ENCODE measurements at regions not wholly inside any gene's neighbourhood (a gene's known extent, or its start where the extent isn't known, plus 50 kb on each side); places are given as distances from the start of the nearest gene placed in this dataset.

DNA sequence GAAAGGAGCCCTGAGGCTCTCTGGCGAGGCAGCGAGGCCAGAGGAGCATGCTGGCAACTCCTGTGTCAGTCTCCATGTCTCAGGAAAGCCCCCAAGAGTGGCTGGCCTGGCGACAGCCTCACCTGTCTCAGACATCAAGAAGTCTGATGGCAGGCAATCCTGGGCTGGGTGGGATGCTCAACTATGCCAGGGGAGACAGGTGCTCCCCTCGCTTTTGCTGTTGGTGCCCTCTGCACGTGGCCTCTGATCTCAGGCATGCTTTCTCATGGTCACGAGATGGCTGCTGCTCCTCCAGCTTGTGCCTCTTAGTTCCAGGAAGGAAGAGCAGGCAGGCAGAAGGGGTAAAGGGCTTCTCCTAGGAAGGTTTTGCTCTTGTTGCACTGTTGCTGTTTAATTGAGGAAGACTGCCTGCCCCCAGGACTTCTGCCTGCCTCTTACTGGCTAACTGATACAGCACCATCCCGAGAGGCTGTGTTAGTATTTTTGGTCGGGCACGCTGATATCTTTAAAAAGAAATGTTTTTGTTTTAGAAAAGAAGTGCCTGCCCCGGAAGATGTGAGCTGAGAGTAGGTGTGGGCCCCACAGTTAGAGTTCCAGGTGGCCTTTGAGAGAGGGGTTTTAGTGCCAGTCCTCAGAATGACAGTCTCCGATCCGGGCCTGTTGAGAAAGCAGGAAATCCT is 344.8 kb upstream of the HS6ST1 start:
- no peak for DNase-seq
- intact Hi-C loops (cut with DNase I), result no loop called here
- no peaks in the 10 kb centered on the region for H3K9me3 ChIP-seq
- H3K27ac ChIP-seq, result no peak overlapping the region
- H3K27me3 ChIP-seq, result no peaks in the 10 kb centered on the region
- 88 to 94% methylated on average over 12 of the region's 12 CpGs for WGBS, 2 donors
- H3K4me1 ChIP-seq, result no peaks in the 10 kb centered on the region
- no peaks in the 10 kb centered on the region for H3K36me3 ChIP-seq
- no peak overlapping the region for H3K4me3 ChIP-seq (replicated peaks in 1 of 3)
- no peak for TF ChIP-seq POLR2A (IDR thresholded peaks at IDR 0.05)
- TF ChIP-seq, protein P1, sequence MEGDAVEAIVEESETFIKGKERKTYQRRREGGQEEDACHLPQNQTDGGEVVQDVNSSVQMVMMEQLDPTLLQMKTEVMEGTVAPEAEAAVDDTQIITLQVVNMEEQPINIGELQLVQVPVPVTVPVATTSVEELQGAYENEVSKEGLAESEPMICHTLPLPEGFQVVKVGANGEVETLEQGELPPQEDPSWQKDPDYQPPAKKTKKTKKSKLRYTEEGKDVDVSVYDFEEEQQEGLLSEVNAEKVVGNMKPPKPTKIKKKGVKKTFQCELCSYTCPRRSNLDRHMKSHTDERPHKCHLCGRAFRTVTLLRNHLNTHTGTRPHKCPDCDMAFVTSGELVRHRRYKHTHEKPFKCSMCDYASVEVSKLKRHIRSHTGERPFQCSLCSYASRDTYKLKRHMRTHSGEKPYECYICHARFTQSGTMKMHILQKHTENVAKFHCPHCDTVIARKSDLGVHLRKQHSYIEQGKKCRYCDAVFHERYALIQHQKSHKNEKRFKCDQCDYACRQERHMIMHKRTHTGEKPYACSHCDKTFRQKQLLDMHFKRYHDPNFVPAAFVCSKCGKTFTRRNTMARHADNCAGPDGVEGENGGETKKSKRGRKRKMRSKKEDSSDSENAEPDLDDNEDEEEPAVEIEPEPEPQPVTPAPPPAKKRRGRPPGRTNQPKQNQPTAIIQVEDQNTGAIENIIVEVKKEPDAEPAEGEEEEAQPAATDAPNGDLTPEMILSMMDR (IDR thresholded peaks at IDR 0.05), result no peak

- H3K36me3 ChIP-seq, result no peaks in the 10 kb centered on the region
- no peak overlapping the region for H3K4me3 ChIP-seq (replicated peaks in 1 of 3)
- no peaks in the 10 kb centered on the region for H3K4me1 ChIP-seq
- intact Hi-C loops (cut with DNase I), result no loop called here
- H3K9me3 ChIP-seq, result no peaks in the 10 kb centered on the region
- no peak for DNase-seq
- TF ChIP-seq POLR2A (IDR thresholded peaks at IDR 0.05), result no peak
- TF ChIP-seq, protein P1 (IDR thresholded peaks at IDR 0.05), result no peak
- no peaks in the 10 kb centered on the region for H3K27me3 ChIP-seq
- H3K27ac ChIP-seq, result no peak overlapping the region
- 73 to 76% methylated on average over 3 to 4 of the region's 4 CpGs for WGBS, 2 donors
Observed at GRCh38 chr2:128664499-128664971, 345.9 kb upstream of the HS6ST1 start.

DNA sequence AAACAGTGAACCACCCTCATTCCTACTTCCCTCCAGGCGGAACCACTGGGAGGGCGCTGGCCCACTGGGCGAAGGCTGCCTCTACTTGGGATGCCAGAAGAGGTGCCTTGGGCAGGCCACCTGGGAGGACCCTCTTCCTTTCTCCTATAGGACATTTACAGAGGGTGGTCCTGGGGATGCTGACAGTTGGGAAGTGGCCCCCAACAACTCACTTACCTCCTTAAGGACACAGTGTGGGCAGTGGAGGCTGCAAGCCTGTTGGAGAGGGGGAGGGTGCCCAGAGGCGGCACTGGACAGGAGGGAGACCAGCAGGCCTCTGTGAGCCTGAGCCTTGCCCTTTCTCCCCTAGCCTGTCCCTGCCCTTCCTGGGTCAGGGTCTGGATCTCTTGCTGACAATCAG is 346.4 kb upstream of the HS6ST1 start:
- intact Hi-C loops (cut with DNase I), result no loop called here
- Histone ChIP-seq H3K9me3 (no peaks in the 10 kb centered on the region), H3K4me1 (peaks cover 0 to 5% of the 10 kb centered on the region in 2 donors), H3K36me3 (no peaks in the 10 kb centered on the region), H3K27me3 (no peaks in the 10 kb centered on the region), H3K27ac (no peak overlapping the region), H3K4me3 (replicated peaks in 1 of 3) (no peak overlapping the region)
- 94 to 97% methylated on average over 3 to 4 of the region's 4 CpGs for WGBS, 2 donors
- no peak for DNase-seq
- TF ChIP-seq, protein P1 (IDR thresholded peaks at IDR 0.05), result no peak
- TF ChIP-seq POLR2A (IDR thresholded peaks at IDR 0.05), result no peak

- WGBS, 2 donors, result 92 to 95% methylated on average over 6 of the region's 6 CpGs
- Histone ChIP-seq H3K27me3 (no peaks in the 10 kb centered on the region), H3K9me3 (no peaks in the 10 kb centered on the region), H3K27ac (no peak overlapping the region), H3K36me3 (no peaks in the 10 kb centered on the region), H3K4me1 (peaks cover 6% of the 10 kb centered on the region in 2 donors), H3K4me3 (replicated peaks in 1 of 3) (no peak overlapping the region)
- intact Hi-C loops (cut with DNase I), result no loop called here
- no peak for DNase-seq
- TF ChIP-seq, protein P1 (IDR thresholded peaks at IDR 0.05), result no peak
- TF ChIP-seq POLR2A (IDR thresholded peaks at IDR 0.05), result no peak
Observed at GRCh38 chr2:128666596-128666995, 347.9 kb upstream of the HS6ST1 start.

DNA sequence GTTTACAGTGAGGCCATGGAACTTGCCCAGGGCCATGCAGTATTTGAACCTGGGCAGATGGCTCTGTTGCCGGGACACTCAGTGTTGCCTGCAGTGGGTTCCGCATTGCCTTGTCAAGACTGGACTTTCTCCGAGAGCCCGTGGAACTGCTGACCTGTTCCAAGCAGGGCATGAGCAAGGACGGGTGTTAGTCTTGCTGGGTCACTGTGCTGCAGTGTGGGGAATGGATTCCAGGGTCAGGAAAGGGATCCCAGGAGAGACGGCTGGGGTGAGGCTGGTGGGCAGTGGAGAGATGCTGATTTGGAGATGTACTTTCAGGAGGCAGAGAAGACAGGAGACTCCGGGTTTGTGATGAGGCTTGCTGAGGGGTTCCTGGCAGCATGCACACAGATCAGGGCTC is 348.7 kb upstream of the HS6ST1 start:
- H3K27ac ChIP-seq, result no peak overlapping the region
- H3K27me3 ChIP-seq, result no peaks in the 10 kb centered on the region
- no peak for DNase-seq
- peaks cover 6% of the 10 kb centered on the region in 2 donors for H3K4me1 ChIP-seq
- WGBS, 2 donors, result 87% methylated on average over 7 of the region's 7 CpGs
- no peaks in the 10 kb centered on the region for H3K36me3 ChIP-seq
- no peak overlapping the region for H3K4me3 ChIP-seq (replicated peaks in 1 of 3)
- no peak for TF ChIP-seq POLR2A (IDR thresholded peaks at IDR 0.05)
- TF ChIP-seq, protein P1 (IDR thresholded peaks at IDR 0.05), result no peak
- H3K9me3 ChIP-seq, result no peaks in the 10 kb centered on the region
- intact Hi-C loops (cut with DNase I), result no loop called here

Measured in thyroid gland (tissue), 4 donors.